H1 (cell line): ENCODE measurements at regions not wholly inside any gene's neighbourhood (a gene's known extent, or its start where the extent isn't known, plus 50 kb on each side); places are given as distances from the start of the nearest gene placed in this dataset.

Source experiments
- CTCF ChIA-PET: fragments of 300-600 bp; sonication (Branson Sonifier 250); formaldehyde crosslinking; loops from one replicate; lab custom pipeline; 2021; ENCODE audit not compliant: partially characterized antibody; lab: Charles Lee
- POLR2A ChIA-PET: fragments of 300-600 bp; sonication (Branson Sonifier 250); formaldehyde crosslinking; loops from one replicate; lab custom pipeline; 2021; ENCODE audit warnings: inconsistent platforms; ENCODE audit not compliant: partially characterized antibody; lab: Charles Lee
- DNase-seq, 2 experiments: peaks; one replicate each; pipeline versions ENCODE4 v3.0.0 to v3.0.0-alpha.2; 2010 to 2022; ENCODE audit warnings: low spot score in 2 of 2, low read depth in 1 of 2, mixed read lengths in 1 of 2
- FAIRE-seq: peaks from 2 replicates; lab custom pipeline; 2011; peaks lifted over from hg19 to GRCh38; lab: Jason Lieb, UNC
- H2AFZ ChIP-seq: 2 replicates; pipeline ENCODE4 v1.8.1; 2012; ENCODE audit warnings: low read length, inconsistent platforms
- H2AK5ac ChIP-seq: 2 replicates; pipeline ENCODE4 v1.6.1; 2013; ENCODE audit warnings: low read depth, low read length
- H2BK120ac ChIP-seq: replicated peaks from 2 replicates; pipeline ENCODE3; 2013; ENCODE audit warnings: low read depth, low read length, inconsistent platforms
- H2BK12ac ChIP-seq: 2 replicates; pipeline ENCODE4 v1.6.1; 2013; ENCODE audit warnings: low read depth, low read length
- H2BK15ac ChIP-seq: 2 replicates; pipeline ENCODE4 v1.6.1; 2013; ENCODE audit warnings: low read length
- H2BK20ac ChIP-seq: 2 replicates; pipeline ENCODE4 v1.6.1; 2013; ENCODE audit warnings: low read length
- H2BK5ac ChIP-seq: 2 replicates; pipeline ENCODE4 v1.6.1; 2013; ENCODE audit warnings: low read depth, low read length
- H3K14ac ChIP-seq: 2 replicates; pipeline ENCODE4 v1.6.1; 2013; ENCODE audit warnings: inconsistent platforms; ENCODE audit not compliant: insufficient read length
- H3K18ac ChIP-seq: 2 replicates; pipeline ENCODE4 v1.6.1; 2013; ENCODE audit warnings: low read length; ENCODE audit errors: extremely low read depth
- H3K23ac ChIP-seq: 2 replicates; pipeline ENCODE4 v1.6.1; 2013; ENCODE audit warnings: inconsistent platforms; ENCODE audit not compliant: insufficient read length
- H3K23me2 ChIP-seq: 2 replicates; pipeline ENCODE4 v1.6.1; 2013; ENCODE audit warnings: low read depth, low read length
- H3K27ac ChIP-seq: 2 replicates; pipeline ENCODE4 v1.6.1; 2011; ENCODE audit warnings: low read depth, low read length, inconsistent platforms
- H3K27me3 ChIP-seq, 4 experiments: replicated peaks in 1 of 4; 1 replicate in 1 of 4; 2 replicates in 3 of 4; pipeline versions ENCODE4 v1.6.1 to v1.8.1; 2011 to 2013; ENCODE audit warnings: low read length in 3 of 4, mild to moderate bottlenecking in 3 of 4, inconsistent platforms in 2 of 4, mixed read lengths in 2 of 4, moderate library complexity in 1 of 4; ENCODE audit not compliant: control insufficient read depth in 3 of 4, insufficient read depth in 3 of 4; ENCODE audit errors: extremely low read depth in 1 of 4
- H3K36me3 ChIP-seq, 4 experiments: 2 replicates each; pipeline versions ENCODE4 v1.6.1 to v1.8.1; 2011 to 2013; ENCODE audit warnings: mild to moderate bottlenecking in 4 of 4, low read length in 3 of 4, moderate library complexity in 2 of 4, control low read depth in 1 of 4, inconsistent platforms in 1 of 4; ENCODE audit not compliant: insufficient read depth in 4 of 4, control insufficient read depth in 2 of 4
- H3K4ac ChIP-seq: replicated peaks from 2 replicates; pipeline ENCODE3; 2013; ENCODE audit warnings: low read length, low read depth, mixed read lengths, inconsistent platforms; ENCODE audit not compliant: insufficient read length
- H3K4me1 ChIP-seq, 4 experiments: replicated peaks in 1 of 4; 1 replicate in 1 of 4; 2 replicates in 3 of 4; pipeline versions ENCODE4 v1.6.1 to v1.8.1; 2011 to 2013; ENCODE audit warnings: low read length in 3 of 4, inconsistent platforms in 2 of 4, mixed read lengths in 1 of 4; ENCODE audit not compliant: insufficient read depth in 4 of 4, control insufficient read depth in 3 of 4
- H3K4me2 ChIP-seq, 2 experiments: 2 replicates each; pipeline versions ENCODE4 v1.6.1 to v1.8.1; 2011 to 2013; ENCODE audit warnings: low read depth in 2 of 2, low read length in 2 of 2, control low read depth in 1 of 2, inconsistent platforms in 1 of 2, mild to moderate bottlenecking in 1 of 2; ENCODE audit not compliant: insufficient read depth in 1 of 2
- H3K4me3 ChIP-seq, 4 experiments: fragments of 200-600, 300-600 bp in 1 of 4; sonication (generic), shearing (Covaris generic), sonication (Bioruptor Twin) in 1 of 4; 2 replicates each; pipeline versions ENCODE4 v1.5.1 to v1.8.1; 2011 to 2016; ENCODE audit warnings: low read length in 4 of 4, low read depth in 3 of 4, control low read depth in 2 of 4, inconsistent platforms in 2 of 4, mild to moderate bottlenecking in 2 of 4, mixed read lengths in 1 of 4, moderate library complexity in 1 of 4; ENCODE audit not compliant: insufficient read depth in 2 of 4; ENCODE audit errors: extremely low read depth in 1 of 4
- H3K56ac ChIP-seq: replicated peaks from 2 replicates; pipeline ENCODE3; 2013; ENCODE audit warnings: low read depth, mild to moderate bottlenecking, mixed read lengths, low read length, inconsistent platforms; ENCODE audit not compliant: insufficient read length
- H3K79me1 ChIP-seq: 2 replicates; pipeline ENCODE4 v1.6.1; 2013; ENCODE audit warnings: low read depth, low read length, control low read depth
- H3K79me2 ChIP-seq, 2 experiments: 2 replicates each; pipeline versions ENCODE4 v1.6.1 to v1.8.1; 2012 to 2013; ENCODE audit warnings: low read length in 2 of 2, mild to moderate bottlenecking in 2 of 2, inconsistent platforms in 1 of 2; ENCODE audit not compliant: insufficient read depth in 2 of 2, control insufficient read depth in 1 of 2
- H3K9ac ChIP-seq, 4 experiments: replicated peaks in 1 of 4; 1 replicate in 1 of 4; 2 replicates in 3 of 4; pipeline versions ENCODE4 v1.6.1 to v1.8.1; 2011 to 2013; ENCODE audit warnings: low read depth in 3 of 4, low read length in 3 of 4, control low read depth in 2 of 4, mild to moderate bottlenecking in 2 of 4, moderate library complexity in 2 of 4, inconsistent platforms in 1 of 4; ENCODE audit errors: extremely low read depth in 1 of 4
- H3K9me3 ChIP-seq, 2 experiments: 2 replicates each; pipeline versions ENCODE4 v1.6.1 to v1.8.1; 2012 to 2013; ENCODE audit warnings: mild to moderate bottlenecking in 2 of 2, moderate library complexity in 2 of 2, control low read depth in 1 of 2, inconsistent platforms in 1 of 2, low read depth in 1 of 2, low read length in 1 of 2, mixed read lengths in 1 of 2; ENCODE audit not compliant: insufficient read depth in 2 of 2
- H4K20me1 ChIP-seq, 2 experiments: replicated peaks in 1 of 2; 2 replicates each; pipeline versions ENCODE3 to v1.8.1; 2011 to 2013; ENCODE audit warnings: inconsistent platforms in 2 of 2, low read length in 2 of 2, mild to moderate bottlenecking in 1 of 2; ENCODE audit not compliant: insufficient read depth in 2 of 2, control insufficient read depth in 1 of 2
- H4K5ac ChIP-seq: 2 replicates; pipeline ENCODE4 v1.6.1; 2013; ENCODE audit warnings: low read length, low read depth, mixed read lengths, inconsistent platforms; ENCODE audit not compliant: insufficient read length
- H4K8ac ChIP-seq: 2 replicates; pipeline ENCODE4 v1.8.0; 2013; ENCODE audit warnings: mild to moderate bottlenecking, moderate library complexity, low read length, inconsistent platforms; ENCODE audit not compliant: insufficient read depth; ENCODE audit errors: extremely low read depth
- H4K91ac ChIP-seq: replicated peaks from 2 replicates; pipeline ENCODE3; 2013; ENCODE audit warnings: low read length, mixed read lengths, inconsistent platforms; ENCODE audit not compliant: insufficient read length
- CHD1 ChIP-seq: IDR thresholded peaks from 2 replicates; pipeline ENCODE4 v1.6.1; 2012; ENCODE audit warnings: low read depth, low read length, improper control_type of control experiment
- EZH2 ChIP-seq: fragments of 200-600 bp; sonication (generic); IDR thresholded peaks from 2 replicates; pipeline ENCODE4 v1.7.1; 2012; ENCODE audit warnings: low read depth, mild to moderate bottlenecking, moderate library complexity, low read length, inconsistent platforms; ENCODE audit not compliant: severe bottlenecking
- JUND ChIP-seq: IDR thresholded peaks from 2 replicates; pipeline ENCODE4 v1.6.1; 2011; ENCODE audit warnings: mild to moderate bottlenecking, improper control_type of control experiment, low read length
- POLR2A ChIP-seq, 2 experiments: IDR thresholded peaks; 1 replicate in 1 of 2; 2 replicates in 1 of 2; pipeline ENCODE4 v1.6.1; 2011; ENCODE audit warnings: low read depth in 2 of 2, low read length in 2 of 2, mild to moderate bottlenecking in 2 of 2; ENCODE audit errors: control extremely low read depth in 1 of 2
- POLR2AphosphoS5 ChIP-seq: IDR thresholded peaks from 2 replicates; pipeline ENCODE4 v1.6.1; 2011; ENCODE audit warnings: low read depth, low read length
- POU5F1 ChIP-seq: IDR thresholded peaks from 2 replicates; pipeline ENCODE4 v1.6.1; 2011; ENCODE audit warnings: low read depth, mild to moderate bottlenecking, low read length, moderate library complexity
- RBBP5 ChIP-seq: IDR thresholded peaks from 2 replicates; pipeline ENCODE4 v1.7.1; 2012; ENCODE audit warnings: low read depth, mild to moderate bottlenecking, inconsistent platforms, low read length, moderate library complexity, borderline replicate concordance
- RXRA ChIP-seq: IDR thresholded peaks from 2 replicates; pipeline ENCODE4 v1.6.1; 2011; ENCODE audit warnings: low read depth, mild to moderate bottlenecking, low read length, moderate library complexity; ENCODE audit not compliant: insufficient read depth
- TAF1 ChIP-seq: IDR thresholded peaks from 2 replicates; pipeline ENCODE4 v1.6.1; 2011; ENCODE audit warnings: mild to moderate bottlenecking, low read depth, low read length
- WGBS, 2 experiments: shearing (Covaris generic) in 1 of 2; methylation state at CpG; one replicate each; pipeline versions ENCODE4 v1.1.6 to v1.1.7; 2013 to 2015; ENCODE audit warnings: low lambda C conversion rate in 2 of 2, mixed read lengths in 2 of 2, inconsistent platforms in 1 of 2, low coverage in 1 of 2, missing lambda C conversion rate in 1 of 2; ENCODE audit not compliant: insufficient replicate concordance in 2 of 2, insufficient coverage in 1 of 2, insufficient read length in 1 of 2; ENCODE audit errors: extremely low coverage in 1 of 2, missing lambda C conversion rate in 1 of 2; 5-methylcytosine and 5-hydroxymethylcytosine counted together
- TF ChIP-seq, protein P1 (sequence below): IDR thresholded peaks from 2 replicates; pipeline ENCODE4 v1.6.1; 2012; ENCODE audit warnings: inconsistent platforms

DNA sequence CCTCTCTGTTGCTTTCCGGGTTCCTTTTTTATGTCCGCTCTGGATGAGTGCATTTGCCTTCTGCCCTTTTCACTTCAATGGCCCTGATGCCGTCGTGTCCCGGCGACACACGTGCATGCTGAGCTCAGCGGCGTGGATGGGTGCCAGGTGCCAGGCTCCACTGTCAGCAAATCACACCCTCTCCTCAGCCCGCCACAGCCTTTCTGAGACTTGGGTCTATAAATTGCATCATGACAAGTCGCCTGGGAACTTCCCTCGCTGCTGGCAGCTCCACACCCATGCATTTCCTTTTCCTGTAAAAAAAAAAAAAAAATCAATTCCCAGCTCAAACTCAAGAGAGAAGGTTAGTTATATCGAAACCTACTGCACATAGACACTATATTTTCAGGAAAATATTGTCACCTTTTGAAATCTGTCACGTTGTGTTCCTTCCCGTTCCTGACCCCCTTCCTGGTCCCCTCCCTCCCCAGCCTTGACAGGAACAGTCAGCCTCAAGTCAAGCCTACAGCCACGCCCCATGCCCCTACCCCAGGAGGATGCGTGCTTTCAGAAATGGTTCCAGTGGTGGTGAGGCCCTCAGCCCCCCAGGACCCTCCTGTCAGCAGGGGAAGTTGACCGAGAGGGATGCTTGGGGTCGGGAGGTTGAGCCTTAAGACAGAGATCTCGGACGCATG is 110.3 kb upstream of the PTCH1 start:
- Histone ChIP-seq H2AFZ (no peak overlapping the region), H2AK5ac (no peak overlapping the region), H3K36me3 (no peaks in the 10 kb centered on the region), H3K4me3 (no peak overlapping the region), H3K14ac (no peak overlapping the region), H3K4me2 (no peak overlapping the region), H3K79me2 (no peaks in the 10 kb centered on the region), H3K23me2 (no peaks in the 10 kb centered on the region), H4K20me1 (no peaks in the 10 kb centered on the region), H3K4me1 (no peaks in the 10 kb centered on the region), H3K56ac (no peak overlapping the region), H3K18ac (no peak overlapping the region), H3K79me1 (no peaks in the 10 kb centered on the region), H3K9me3 (no peaks in the 10 kb centered on the region), H3K23ac (no peak overlapping the region), H4K91ac (no peak overlapping the region), H2BK20ac (peak overlapping the region; percentile 62; the same call in 1 of the 2 replicates), H4K8ac (no peak overlapping the region), H3K27me3 (no peaks in the 10 kb centered on the region), H3K9ac (no peak overlapping the region), H2BK12ac (no peak overlapping the region), H2BK15ac (no peak overlapping the region), H4K5ac (no peak overlapping the region), H2BK120ac (no peak overlapping the region), H2BK5ac (no peak overlapping the region), H3K27ac (no peak overlapping the region), H3K4ac (no peak overlapping the region)
- DNase-seq (no peak), FAIRE-seq (no peak)
- POLR2A ChIA-PET = no interaction called here
- TF ChIP-seq RXRA (no peak), JUND (no peak), CHD1 (no peak), POLR2A (IDR thresholded peaks at IDR 0.05; ENCODE audit: control extremely low read depth in 1 of 2, low read depth in 2 of 2, low read length in 2 of 2) (no peak), TAF1 (no peak), RBBP5 (no peak), POLR2AphosphoS5 (no peak), POU5F1 (no peak), EZH2 (no peak)
- TF ChIP-seq, protein P1, sequence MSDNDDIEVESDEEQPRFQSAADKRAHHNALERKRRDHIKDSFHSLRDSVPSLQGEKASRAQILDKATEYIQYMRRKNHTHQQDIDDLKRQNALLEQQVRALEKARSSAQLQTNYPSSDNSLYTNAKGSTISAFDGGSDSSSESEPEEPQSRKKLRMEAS = no peak
- WGBS, 2 experiments = 93% methylated on average over 18 of the region's 21 CpGs; no CpG with 5 or more reads in 1 of the 2 experiments
- CTCF ChIA-PET = interaction anchor here (1.1 kb wide), 1 partner anchor 24 kb away, joined by 4 read pairs; no protein-coding TSS in a partner anchor
